Loucy (cell line): ENCODE measurements at regions not wholly inside any gene's neighbourhood (a gene's known extent, or its start where the extent isn't known, plus 50 kb on each side); places are given as distances from the start of the nearest gene placed in this dataset.

Experiments used
- CTCF ChIP-seq: fragments of 200-600 bp; sonication (generic); conservative IDR thresholded peaks from 2 replicates; pipeline ENCODE4 v1.5.1; 2014; ENCODE audit warnings: mild to moderate bottlenecking, antibody characterized with exemption, low read length
- EZH2phosphoT487 ChIP-seq: fragments of 200-600 bp; IDR thresholded peaks from 2 replicates; pipeline ENCODE4 v1.6.1; 2018; ENCODE audit warnings: antibody characterized with exemption, mild to moderate bottlenecking, moderate library complexity, borderline replicate concordance

- TF ChIP-seq CTCF = no peak
- TF ChIP-seq EZH2phosphoT487 = no peak
Observed at GRCh38 chr5:156241266-156241665, 85.7 kb upstream of the SGCD start.
